Left lung (tissue), 4 donors: ENCODE measurements at regions not wholly inside any gene's neighbourhood (a gene's known extent, or its start where the extent isn't known, plus 50 kb on each side); places are given as distances from the start of the nearest gene placed in this dataset.

Experiments used
- ATAC-seq: fragments of 200-7000 bp; cut with Tn5 transposase; one replicate; pipeline ENCODE4 v1.9.1; 2020; ENCODE audit warnings: moderate library complexity
- DNase-seq, 4 donors: peaks; one replicate each; pipeline ENCODE4 v3.0.0-alpha.2; 2013 to 2020
- H3K27ac ChIP-seq, 2 donors: fragments of 200-600 bp; sonication (generic) in 1 of 2; one replicate each; pipeline versions ENCODE4 v1.5.0 to v1.8.0; 2020 to 2021
- H3K27me3 ChIP-seq, 2 donors: fragments of 200-600 bp; sonication (generic) in 1 of 2; one replicate each; pipeline versions ENCODE4 v1.5.0 to v1.8.0; 2020 to 2021
- H3K36me3 ChIP-seq, 2 donors: fragments of 200-600 bp; sonication (generic) in 1 of 2; one replicate each; pipeline versions ENCODE4 v1.5.0 to v1.8.0; 2020 to 2021
- H3K4me1 ChIP-seq, 2 donors: fragments of 200-600 bp; one replicate each; pipeline ENCODE4 v1.8.0; 2021
- H3K4me3 ChIP-seq, 2 donors: fragments of 200-600 bp; sonication (generic) in 1 of 2; one replicate each; pipeline versions ENCODE4 v1.5.0 to v1.8.0; 2020 to 2021; ENCODE audit warnings: mild to moderate bottlenecking in 1 of 2
- H3K9me3 ChIP-seq, 2 donors: fragments of 200-600 bp; sonication (generic) in 1 of 2; one replicate each; pipeline versions ENCODE4 v1.5.0 to v1.8.0; 2020 to 2021
- intact Hi-C, 2 donors: fragments of 100-400 bp; cut with DNase I; formaldehyde crosslinking; loops; one replicate each; pipeline versions ENCODE4 v1.11.2 to v1.14.2; 2022
- TF ChIP-seq, protein P1 (sequence below), 2 donors: fragments of 200-600 bp; sonication (generic) in 1 of 2; IDR thresholded peaks; one replicate each; pipeline versions ENCODE4 v1.5.0 to v1.8.0; 2021; ENCODE audit warnings: antibody characterized with exemption in 2 of 2
- donor health status: DM: no; HTN: yes; CAD: no.
- donor health status: DM: no; HTN: no; CAD: no.

DNA sequence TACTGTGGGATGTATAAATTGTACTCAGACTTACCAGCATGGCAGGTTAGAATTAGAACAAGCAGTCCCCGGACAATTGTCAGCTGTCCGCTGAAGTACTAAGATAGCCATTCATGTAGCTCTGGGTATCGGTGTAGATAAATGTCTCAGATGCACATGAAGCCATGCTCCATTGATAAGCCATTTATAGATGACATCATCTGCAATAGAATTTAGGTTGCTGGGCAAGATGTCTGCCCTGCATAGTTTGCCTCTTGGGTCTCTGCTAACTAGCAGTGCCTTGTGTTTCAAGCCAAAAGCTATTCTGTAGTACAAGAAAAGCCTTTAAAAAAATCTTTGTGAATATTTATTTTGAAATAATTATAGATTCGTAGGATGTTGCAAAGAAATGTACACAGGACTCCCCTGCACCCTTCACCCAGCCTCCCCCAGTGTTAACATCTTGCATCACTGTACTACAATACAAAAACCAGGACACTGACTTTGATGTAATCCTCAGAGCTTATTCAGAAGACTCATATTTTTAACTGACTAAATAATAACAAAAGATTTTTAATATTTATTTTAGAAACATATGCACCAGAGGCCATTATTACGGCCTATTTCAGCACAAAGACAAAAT, 220.6 kb upstream of the THRB start:
- Histone ChIP-seq H3K27ac (no peak overlapping the region), H3K27me3 (no peaks in the 10 kb centered on the region), H3K9me3 (no peaks in the 10 kb centered on the region), H3K4me3 (no peak overlapping the region), H3K36me3 (no peaks in the 10 kb centered on the region), H3K4me1 (no peaks in the 10 kb centered on the region)
- TF ChIP-seq, protein P1, sequence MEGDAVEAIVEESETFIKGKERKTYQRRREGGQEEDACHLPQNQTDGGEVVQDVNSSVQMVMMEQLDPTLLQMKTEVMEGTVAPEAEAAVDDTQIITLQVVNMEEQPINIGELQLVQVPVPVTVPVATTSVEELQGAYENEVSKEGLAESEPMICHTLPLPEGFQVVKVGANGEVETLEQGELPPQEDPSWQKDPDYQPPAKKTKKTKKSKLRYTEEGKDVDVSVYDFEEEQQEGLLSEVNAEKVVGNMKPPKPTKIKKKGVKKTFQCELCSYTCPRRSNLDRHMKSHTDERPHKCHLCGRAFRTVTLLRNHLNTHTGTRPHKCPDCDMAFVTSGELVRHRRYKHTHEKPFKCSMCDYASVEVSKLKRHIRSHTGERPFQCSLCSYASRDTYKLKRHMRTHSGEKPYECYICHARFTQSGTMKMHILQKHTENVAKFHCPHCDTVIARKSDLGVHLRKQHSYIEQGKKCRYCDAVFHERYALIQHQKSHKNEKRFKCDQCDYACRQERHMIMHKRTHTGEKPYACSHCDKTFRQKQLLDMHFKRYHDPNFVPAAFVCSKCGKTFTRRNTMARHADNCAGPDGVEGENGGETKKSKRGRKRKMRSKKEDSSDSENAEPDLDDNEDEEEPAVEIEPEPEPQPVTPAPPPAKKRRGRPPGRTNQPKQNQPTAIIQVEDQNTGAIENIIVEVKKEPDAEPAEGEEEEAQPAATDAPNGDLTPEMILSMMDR (IDR thresholded peaks at IDR 0.05), result no peak
- DNase-seq, result no peak
- ATAC-seq, result no peak
- intact Hi-C loops, result no loop called here

DNA sequence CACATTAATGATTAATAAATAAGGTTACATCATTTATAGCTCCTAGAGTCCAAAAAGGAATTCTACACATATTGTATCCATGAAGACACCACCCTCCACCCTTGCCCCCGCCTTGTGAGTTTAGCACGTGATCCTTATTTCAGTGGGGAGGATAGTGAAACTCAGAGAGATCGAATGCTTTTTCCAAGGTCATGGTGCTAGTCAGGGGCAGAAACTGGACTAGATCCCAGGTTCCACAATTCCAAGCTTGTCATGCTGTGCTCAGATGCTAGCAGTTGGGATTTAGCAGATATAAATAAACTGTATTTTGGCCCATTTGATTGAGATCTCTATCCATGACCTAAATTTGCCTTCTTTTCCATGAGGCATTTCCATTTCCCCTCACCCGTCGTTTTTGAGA, 227.4 kb upstream of the THRB start:
- intact Hi-C loops, result no loop called here
- Histone ChIP-seq H3K9me3 (no peaks in the 10 kb centered on the region), H3K27ac (no peak overlapping the region), H3K4me1 (no peaks in the 10 kb centered on the region), H3K36me3 (no peaks in the 10 kb centered on the region), H3K4me3 (no peak overlapping the region), H3K27me3 (no peaks in the 10 kb centered on the region)
- no peak for DNase-seq
- TF ChIP-seq, protein P1 (IDR thresholded peaks at IDR 0.05), result no peak
- no peak for ATAC-seq

DNA sequence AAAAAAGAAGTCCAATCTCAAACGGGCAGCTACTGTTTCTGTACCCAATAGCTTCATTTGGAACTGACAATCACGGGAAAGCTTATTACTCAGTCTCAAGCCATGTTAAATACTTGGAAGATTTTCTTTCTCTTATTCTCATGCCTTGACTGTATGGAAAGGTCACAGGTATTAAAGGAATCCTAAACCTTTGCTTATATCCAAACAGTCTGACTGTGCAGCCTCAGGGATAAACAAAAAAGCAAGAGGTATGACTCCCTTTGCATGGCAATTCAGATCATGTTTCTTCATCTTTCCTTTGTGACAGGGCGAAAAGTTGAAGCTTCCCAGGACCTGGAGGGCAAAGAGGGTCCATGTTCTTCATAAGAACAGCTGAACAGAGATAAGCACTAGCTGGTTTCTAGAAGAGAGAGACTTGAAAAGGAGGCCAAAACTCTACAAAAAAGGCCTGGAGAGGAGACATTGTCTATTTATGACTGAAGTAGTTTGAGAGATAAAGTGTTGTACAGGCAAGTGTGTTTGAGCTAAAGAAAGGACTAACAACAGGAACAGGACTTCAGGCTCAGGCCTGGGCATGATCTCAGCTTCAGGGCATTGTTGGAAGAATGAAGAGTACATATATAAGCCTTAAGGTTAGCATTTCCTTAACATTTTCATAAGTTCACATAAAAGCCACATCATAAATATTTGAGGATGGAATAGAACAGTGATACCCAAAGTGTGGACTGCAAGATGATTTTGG, 231.0 kb upstream of the THRB start:
- no peak overlapping the region for H3K4me3 ChIP-seq
- H3K27ac ChIP-seq, result no peak overlapping the region
- no peaks in the 10 kb centered on the region for H3K27me3 ChIP-seq
- H3K9me3 ChIP-seq, result no peaks in the 10 kb centered on the region
- TF ChIP-seq, protein P1 (IDR thresholded peaks at IDR 0.05), result no peak
- intact Hi-C loops, result no loop called here
- DNase-seq (no peak), ATAC-seq (no peak)
- H3K36me3 ChIP-seq, result no peaks in the 10 kb centered on the region
- no peaks in the 10 kb centered on the region for H3K4me1 ChIP-seq

DNA sequence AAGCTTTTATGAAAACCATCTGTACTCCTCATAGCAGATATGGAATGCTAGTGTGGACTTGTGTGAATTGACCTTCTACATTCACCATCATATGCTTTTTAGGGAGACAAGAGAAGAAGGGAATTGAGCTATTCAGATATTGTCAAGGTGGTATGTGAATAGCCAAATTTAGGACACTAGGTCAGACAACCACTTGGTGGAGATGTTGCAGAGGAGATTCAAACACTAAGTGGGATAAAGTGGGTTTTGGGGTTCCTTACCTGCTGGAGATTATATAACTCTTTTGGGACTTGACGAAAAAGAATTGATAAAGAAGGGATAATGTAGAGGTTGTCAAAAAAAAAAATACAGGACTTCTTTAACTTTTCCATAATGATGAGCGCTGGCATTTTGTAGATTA, 231.8 kb upstream of the THRB start:
- no peak for ATAC-seq
- intact Hi-C loops, result no loop called here
- Histone ChIP-seq H3K27ac (no peak overlapping the region), H3K9me3 (no peaks in the 10 kb centered on the region), H3K4me3 (no peak overlapping the region), H3K36me3 (no peaks in the 10 kb centered on the region), H3K27me3 (no peaks in the 10 kb centered on the region), H3K4me1 (no peaks in the 10 kb centered on the region)
- TF ChIP-seq, protein P1 (IDR thresholded peaks at IDR 0.05), result no peak
- DNase-seq, result no peak

DNA sequence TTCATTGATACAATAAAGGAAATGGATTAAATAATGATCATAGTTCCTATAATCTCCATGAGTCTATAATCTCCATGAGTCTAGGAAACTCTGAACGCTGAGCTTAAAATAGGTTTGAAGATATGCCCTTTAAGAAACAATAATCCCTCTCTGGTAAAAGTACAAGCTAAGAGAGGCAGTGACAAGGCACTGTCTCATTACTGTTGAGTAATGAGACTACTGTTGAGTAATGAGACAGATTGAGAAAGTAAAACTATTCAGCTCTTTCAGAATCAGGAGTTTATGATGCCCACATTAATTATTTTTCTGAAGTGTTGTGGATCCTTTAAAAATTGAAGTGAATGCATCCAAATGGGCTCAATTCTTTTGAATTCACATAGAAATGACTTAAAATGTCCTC, 235.5 kb upstream of the THRB start:
- ATAC-seq (no peak), DNase-seq (no peak)
- no peaks in the 10 kb centered on the region for H3K27me3 ChIP-seq
- H3K36me3 ChIP-seq, result no peaks in the 10 kb centered on the region
- intact Hi-C loops, result no loop called here
- no peak overlapping the region for H3K27ac ChIP-seq
- no peaks in the 10 kb centered on the region for H3K4me1 ChIP-seq
- H3K9me3 ChIP-seq, result no peaks in the 10 kb centered on the region
- TF ChIP-seq, protein P1 (IDR thresholded peaks at IDR 0.05), result no peak
- no peak overlapping the region for H3K4me3 ChIP-seq
